ENCODE measurements at regions not wholly inside any gene's neighbourhood (a gene's known extent, or its start where the extent isn't known, plus 50 kb on each side); places are given as distances from the start of the nearest gene placed in this dataset.

- H3T11ph ChIP-seq (ENCODE audit: low read length), result no peak overlapping the region
- no peak overlapping the region for H3K4ac ChIP-seq (ENCODE audit: low read depth, low read length)
- H2AK5ac ChIP-seq (ENCODE audit: insufficient read length, low read length), result no peak overlapping the region
- no peaks in the 10 kb centered on the region for H3K23me2 ChIP-seq (ENCODE audit: insufficient read length, low read depth, low read length, poor library complexity, severe bottlenecking)
- H3K36me3 Mint-ChIP-seq (ENCODE audit: insufficient read depth in 1 of 3, low read depth in 3 of 3), result no peaks in the 10 kb centered on the region; a peak in 1 of 7 replicates
- no peaks in the 10 kb centered on the region for H3K27me3 ChIP-seq (ENCODE audit: insufficient read depth, low read length)
- H4K91ac ChIP-seq (ENCODE audit: insufficient read length, low read depth, low read length), result no peak overlapping the region
- H3K9me3 Mint-ChIP-seq, result no peaks in the 10 kb centered on the region; a peak in 1 of 5 replicates
- H3K27ac Mint-ChIP-seq, result no peak overlapping the region
- H2BK5ac ChIP-seq (ENCODE audit: insufficient read length, low read length), result no peak overlapping the region
- no peaks in the 10 kb centered on the region for H3K79me2 ChIP-seq (ENCODE audit: insufficient read depth, low read length)
- no peak overlapping the region for H3K56ac ChIP-seq (ENCODE audit: insufficient read length, low read depth, low read length)
- H3K27ac ChIP-seq (ENCODE audit: insufficient read length, low read depth, low read length), result no peak overlapping the region
- no peaks in the 10 kb centered on the region for H4K20me1 ChIP-seq (ENCODE audit: control insufficient read depth, insufficient read depth, insufficient read length)
- no peak overlapping the region for H2BK20ac ChIP-seq (ENCODE audit: low read depth, low read length, poor library complexity, severe bottlenecking)
- H3K4me1 Mint-ChIP-seq, result peaks cover 4 to 12% of the 10 kb centered on the region in 2 experiments
- H3K9ac ChIP-seq (ENCODE audit: extremely low read depth, insufficient read length, low read length), result no peak overlapping the region
- peaks cover 3% of the 10 kb centered on the region for H3K27me3 Mint-ChIP-seq (ENCODE audit: low read depth)
- no peaks in the 10 kb centered on the region for H3K79me1 ChIP-seq (ENCODE audit: insufficient read depth, low read depth, low read length, poor library complexity, severe bottlenecking)
- H2AFZ ChIP-seq (ENCODE audit: low read length), result no peak overlapping the region
- no peak for DNase-seq
- H3K14ac ChIP-seq (ENCODE audit: insufficient read depth, low read length), result no peak overlapping the region
- no peak overlapping the region for H3K4me3 Mint-ChIP-seq
- H3K9me3 ChIP-seq (ENCODE audit: control insufficient read depth, low read depth, low read length), result no peaks in the 10 kb centered on the region
- no peak overlapping the region for H3K18ac ChIP-seq (ENCODE audit: insufficient read length, low read depth, low read length)
- H3K23ac ChIP-seq (ENCODE audit: insufficient read length, low read depth, low read length), result no peak overlapping the region
- no peak overlapping the region for H4K5ac ChIP-seq (ENCODE audit: insufficient read length, low read depth, low read length)
- H2BK15ac ChIP-seq (ENCODE audit: low read depth, low read length), result no peak overlapping the region
- TF ChIP-seq CTCF (conservative IDR thresholded peaks at IDR 0.05), result no peak
- no peak overlapping the region for H2BK12ac ChIP-seq (ENCODE audit: insufficient read length, low read depth, low read length)
- no CpG with 5 or more reads among the region's 2 CpGs for WGBS (ENCODE audit: extremely low coverage, insufficient read length, low lambda C conversion rate)
- H2BK120ac ChIP-seq (ENCODE audit: low read depth, low read length, poor library complexity, severe bottlenecking), result no peak overlapping the region
- no peak overlapping the region for H3K4me2 ChIP-seq (ENCODE audit: insufficient read depth, insufficient read length, low read length)
- H4K8ac ChIP-seq (replicated peaks; ENCODE audit: insufficient read length, low read depth, low read length), result no peak overlapping the region
- H3K4me1 ChIP-seq (ENCODE audit: insufficient read depth, low read length), result no peaks in the 10 kb centered on the region
These were observed 349.5 kb downstream of the TSHZ3 start for GRCh38 chr19:30999726-31000125.

Measured in H9 (cell line).